Heart right ventricle (tissue), 16 donors: ENCODE measurements at regions not wholly inside any gene's neighbourhood (a gene's known extent, or its start where the extent isn't known, plus 50 kb on each side); places are given as distances from the start of the nearest gene placed in this dataset.

Experiments
- ATAC-seq, 8 donors: fragments of 200-7000 bp; cut with Tn5 transposase; one replicate each; pipeline ENCODE4 v1.9.1; 2020; ENCODE audit warnings: mild to moderate bottlenecking in 8 of 8, moderate library complexity in 8 of 8, moderate number of reproducible peaks in 1 of 8
- DNase-seq, 2 donors: peaks; one replicate each; pipeline ENCODE4 v3.0.0-alpha.2; 2020
- H3K27ac ChIP-seq, 10 donors: fragments of 200-600 bp; sonication (generic) in 2 of 10; one replicate each; pipeline versions ENCODE4 v1.5.0 to v1.8.0; 2020 to 2022; ENCODE audit warnings: mild to moderate bottlenecking in 3 of 10
- H3K27me3 ChIP-seq, 7 donors: fragments of 200-600 bp; one replicate each; pipeline ENCODE4 v1.8.0; 2021 to 2022; ENCODE audit warnings: mild to moderate bottlenecking in 2 of 7
- H3K36me3 ChIP-seq, 9 donors: fragments of 200-600 bp; sonication (generic) in 1 of 9; one replicate each; pipeline versions ENCODE4 v1.5.0 to v1.8.0; 2020 to 2022; ENCODE audit warnings: mild to moderate bottlenecking in 2 of 9
- H3K4me1 ChIP-seq, 9 donors: fragments of 200-600 bp; sonication (generic) in 1 of 9; one replicate each; pipeline versions ENCODE4 v1.5.0 to v1.8.0; 2020 to 2022; ENCODE audit warnings: mild to moderate bottlenecking in 4 of 9
- H3K4me3 ChIP-seq, 10 donors: fragments of 200-600 bp; sonication (generic) in 2 of 10; one replicate each; pipeline versions ENCODE4 v1.5.0 to v1.8.0; 2020 to 2022; ENCODE audit warnings: mild to moderate bottlenecking in 7 of 10, moderate library complexity in 2 of 10
- H3K9me3 ChIP-seq, 11 donors: fragments of 200-600 bp in 10 of 11; sonication (generic) in 2 of 11; one replicate each; pipeline versions ENCODE4 v1.5.0 to v1.8.0; 2013 to 2022; ENCODE audit warnings: mild to moderate bottlenecking in 2 of 11, control low read depth in 1 of 11, moderate library complexity in 1 of 11
- WGBS, 2 donors: extraction: QIAGEN DNeasy Blood & Tissue Kit; methylation state at CpG; one replicate each; pipeline ENCODE4 v1.1.7; 2013; ENCODE audit warnings: inconsistent platforms in 1 of 2; 5-methylcytosine and 5-hydroxymethylcytosine counted together
- intact Hi-C, 10 donors: fragments of 100-400 bp; cut with DNase I; formaldehyde crosslinking; loops; one replicate each; pipeline versions ENCODE4 v1.11.1 to v1.14.2; 2022
- TF ChIP-seq, protein P1 (sequence below), 9 donors: fragments of 200-600 bp; sonication (generic) in 2 of 9; IDR thresholded peaks; one replicate each; pipeline versions ENCODE4 v1.5.0 to v1.8.0; 2021 to 2022; ENCODE audit warnings: antibody characterized with exemption in 9 of 9, mild to moderate bottlenecking in 5 of 9, moderate library complexity in 1 of 9
- donor health status: Arrhythmogenic right ventricular cardiomyopathy.
- donor health status: ischemic (EF 13 %, LVEDD 7.1; RV severe dilation, severe dysfunction).
- donor health status: healthy with polysubstance abuse.
- donor health status: DM: no; HTN: yes; CAD: no.
- donor health status: DM: no; HTN: no; CAD: no.
- donor health status: ischemic (EF 25% LVEDD 6.9; RV normal size, moderate dysfunction).
- donor health status: ischemic (EF 25% LVEDD 5.7; RV mildly dilated, moderate dysfunction).
- donor health status: healthy.
- donor health status: DM: yes; HTN: yes; CAD: no.
- donor health status: Ischemic cardiomyopathy.
- donor health status: ischemic (EF 35%, LVEDD 5.7; RV mildly dilated, moderate dysfunction).
- donor health status: nonischemic (EF 11% LVEDD 7.7; RV severe dilation, severe dysfunction).
- donor health status: DM: yes; HTN: yes; CAD: no.
- donor health status: PGD.
- donor health status: ischemic (EF 29% LVEDD 5.4; RV normal size, mild dysfunction).
- donor health status: nonischemic (EF 23%, LVEDD 6.1; RV moderate dilation, normal function).

DNA sequence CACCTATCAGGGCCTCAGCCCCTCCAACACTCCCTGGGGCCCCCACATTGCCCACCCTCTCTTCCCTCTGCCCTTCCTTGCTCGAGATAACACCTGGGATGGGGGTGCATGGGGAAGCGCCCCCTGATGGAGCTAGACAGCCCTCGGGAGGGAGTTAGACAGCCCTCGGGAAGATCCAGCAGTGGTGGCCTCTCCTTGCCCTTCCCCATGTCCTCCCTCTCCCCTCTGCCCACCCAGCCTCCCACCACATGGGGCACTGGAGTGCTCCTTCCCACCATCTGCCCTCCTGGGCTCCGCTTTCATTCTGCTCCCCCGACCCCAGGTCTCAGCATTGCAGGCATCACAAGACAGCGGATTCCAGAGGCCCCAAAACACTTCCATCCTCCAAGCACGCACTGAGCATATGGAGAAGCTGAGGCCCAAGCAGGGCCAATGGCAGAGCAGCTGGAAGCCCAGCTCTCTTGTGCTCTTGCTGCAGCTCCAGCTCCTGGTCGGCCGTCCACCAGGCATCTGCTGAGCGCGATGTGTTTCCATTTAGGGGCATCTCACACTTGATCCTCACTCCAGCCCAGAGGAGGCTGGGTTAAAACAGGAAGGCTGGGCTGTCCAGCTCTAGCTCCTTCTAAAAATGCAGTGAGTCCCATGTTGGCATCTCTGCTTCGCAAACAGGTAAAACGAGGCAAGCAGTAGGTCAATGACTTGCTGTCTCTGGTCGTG, 65.6 kb downstream of the IGLL1 start:
- DNase-seq (no peak), ATAC-seq (no peak)
- no peaks in the 10 kb centered on the region for H3K4me1 ChIP-seq
- 78 to 91% methylated on average over 14 to 15 of the region's 15 CpGs for WGBS, 2 donors
- intact Hi-C loops = no loop called here
- no peak overlapping the region for H3K27ac ChIP-seq
- no peaks in the 10 kb centered on the region for H3K9me3 ChIP-seq
- H3K27me3 ChIP-seq = no peaks in the 10 kb centered on the region
- H3K4me3 ChIP-seq = no peak overlapping the region
- TF ChIP-seq, protein P1, sequence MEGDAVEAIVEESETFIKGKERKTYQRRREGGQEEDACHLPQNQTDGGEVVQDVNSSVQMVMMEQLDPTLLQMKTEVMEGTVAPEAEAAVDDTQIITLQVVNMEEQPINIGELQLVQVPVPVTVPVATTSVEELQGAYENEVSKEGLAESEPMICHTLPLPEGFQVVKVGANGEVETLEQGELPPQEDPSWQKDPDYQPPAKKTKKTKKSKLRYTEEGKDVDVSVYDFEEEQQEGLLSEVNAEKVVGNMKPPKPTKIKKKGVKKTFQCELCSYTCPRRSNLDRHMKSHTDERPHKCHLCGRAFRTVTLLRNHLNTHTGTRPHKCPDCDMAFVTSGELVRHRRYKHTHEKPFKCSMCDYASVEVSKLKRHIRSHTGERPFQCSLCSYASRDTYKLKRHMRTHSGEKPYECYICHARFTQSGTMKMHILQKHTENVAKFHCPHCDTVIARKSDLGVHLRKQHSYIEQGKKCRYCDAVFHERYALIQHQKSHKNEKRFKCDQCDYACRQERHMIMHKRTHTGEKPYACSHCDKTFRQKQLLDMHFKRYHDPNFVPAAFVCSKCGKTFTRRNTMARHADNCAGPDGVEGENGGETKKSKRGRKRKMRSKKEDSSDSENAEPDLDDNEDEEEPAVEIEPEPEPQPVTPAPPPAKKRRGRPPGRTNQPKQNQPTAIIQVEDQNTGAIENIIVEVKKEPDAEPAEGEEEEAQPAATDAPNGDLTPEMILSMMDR (IDR thresholded peaks at IDR 0.05) = no peak
- H3K36me3 ChIP-seq = no peaks in the 10 kb centered on the region

DNA sequence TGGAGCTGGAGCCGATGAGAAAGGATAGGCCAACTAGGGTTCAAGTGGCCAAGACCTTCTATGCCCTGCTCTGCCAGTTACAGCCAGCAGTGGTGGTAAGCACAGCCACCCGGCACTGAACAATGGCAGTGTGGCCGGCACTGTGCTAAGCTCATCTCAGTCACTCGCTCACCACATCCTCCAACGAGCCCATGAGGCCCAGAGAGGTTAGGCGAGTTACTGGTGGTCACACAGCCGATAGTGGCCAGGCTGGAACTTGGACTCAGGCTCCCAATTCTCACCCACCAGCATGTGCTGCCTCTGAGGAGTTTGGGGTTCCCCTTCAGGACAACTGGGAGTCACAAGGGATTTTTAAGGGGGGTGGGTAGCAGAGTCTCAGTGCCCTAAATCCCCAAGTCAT, 66.4 kb downstream of the IGLL1 start:
- intact Hi-C loops = no loop called here
- TF ChIP-seq, protein P1 (IDR thresholded peaks at IDR 0.05) = no peak
- Histone ChIP-seq H3K36me3 (no peaks in the 10 kb centered on the region), H3K4me1 (no peaks in the 10 kb centered on the region), H3K9me3 (no peaks in the 10 kb centered on the region), H3K27me3 (no peaks in the 10 kb centered on the region), H3K4me3 (no peak overlapping the region), H3K27ac (no peak overlapping the region)
- ATAC-seq = no peak
- DNase-seq = no peak
- WGBS, 2 donors = 83 to 90% methylated on average over 7 of the region's 7 CpGs

DNA sequence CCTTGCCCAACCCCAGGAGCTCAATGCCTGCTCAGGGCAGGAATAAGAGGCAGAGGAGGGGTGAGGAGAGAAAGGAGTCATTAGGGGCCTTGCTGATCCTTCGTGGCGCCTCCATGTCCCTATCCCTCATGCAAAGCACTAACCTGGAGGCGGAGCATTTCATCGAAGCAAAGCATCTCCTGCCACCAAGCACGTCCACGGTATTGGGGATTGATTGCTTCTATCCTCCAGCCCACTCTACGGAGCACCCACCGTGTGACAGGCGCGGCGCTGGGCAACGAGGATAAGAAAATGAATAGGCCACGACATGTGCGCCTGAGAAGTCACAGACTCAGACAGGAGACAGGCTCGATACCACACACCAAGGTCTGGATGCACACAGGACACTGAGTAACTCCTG, 67.0 kb downstream of the IGLL1 start:
- H3K4me3 ChIP-seq = no peak overlapping the region
- H3K36me3 ChIP-seq = no peaks in the 10 kb centered on the region
- no peaks in the 10 kb centered on the region for H3K4me1 ChIP-seq
- intact Hi-C loops = no loop called here
- DNase-seq (no peak), ATAC-seq (no peak)
- no peaks in the 10 kb centered on the region for H3K9me3 ChIP-seq
- H3K27ac ChIP-seq = no peak overlapping the region
- H3K27me3 ChIP-seq = no peaks in the 10 kb centered on the region
- 86 to 90% methylated on average over 15 of the region's 15 CpGs for WGBS, 2 donors
- TF ChIP-seq, protein P1 (IDR thresholded peaks at IDR 0.05) = no peak

DNA sequence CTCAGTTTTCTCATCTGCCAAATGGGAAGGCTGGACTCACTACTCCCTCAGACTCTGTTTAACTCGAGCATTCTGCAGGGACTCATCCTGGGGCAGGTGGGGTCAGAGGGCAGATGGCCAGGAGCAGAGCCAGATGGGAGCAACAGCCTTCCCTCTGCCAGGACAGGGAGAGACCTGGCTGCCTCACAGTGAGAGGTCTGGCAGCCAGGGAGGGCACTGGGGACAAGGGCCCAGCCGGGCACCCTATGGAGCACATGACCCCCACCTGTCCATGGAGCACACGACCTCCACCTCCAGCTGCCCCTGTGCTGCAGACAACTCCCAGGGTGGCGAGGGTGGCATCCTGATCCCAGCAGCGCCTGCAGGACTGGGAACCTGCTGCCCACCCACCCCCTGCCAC, 67.4 kb downstream of the IGLL1 start:
- H3K27me3 ChIP-seq = no peaks in the 10 kb centered on the region
- peak in 1 of 8 donors; percentile 37 for ATAC-seq
- no peak for DNase-seq
- no peaks in the 10 kb centered on the region for H3K4me1 ChIP-seq
- intact Hi-C loops = no loop called here
- H3K36me3 ChIP-seq = no peaks in the 10 kb centered on the region
- H3K9me3 ChIP-seq = no peaks in the 10 kb centered on the region
- H3K4me3 ChIP-seq = no peak overlapping the region
- 78 to 88% methylated on average over 5 of the region's 5 CpGs for WGBS, 2 donors
- no peak overlapping the region for H3K27ac ChIP-seq
- TF ChIP-seq, protein P1 (IDR thresholded peaks at IDR 0.05) = no peak
